Smooth muscle cell (in vitro differentiated cells): ENCODE measurements at regions not wholly inside any gene's neighbourhood (a gene's known extent, or its start where the extent isn't known, plus 50 kb on each side); places are given as distances from the start of the nearest gene placed in this dataset.

ENCODE experiments used
- DNase-seq: peaks from one replicate; lab custom pipeline; 2025; ENCODE audit not compliant: unreplicated experiment; lab: John Stamatoyannopoulos, UW
- H2AFZ ChIP-seq: fragments of 200-600 bp; sonication (generic); 2 replicates; pipeline ENCODE4 v1.6.0; 2016; ENCODE audit warnings: antibody characterized with exemption, low read depth, mild to moderate bottlenecking
- H3F3A ChIP-seq: fragments of 200-600 bp; sonication (generic); 2 replicates; pipeline ENCODE4 v1.6.0; 2017; ENCODE audit warnings: antibody characterized with exemption, low read depth
- H3K27ac ChIP-seq: fragments of 200-600 bp; sonication (generic); 2 replicates; pipeline ENCODE4 v1.5.1; 2016; ENCODE audit warnings: low read depth, mild to moderate bottlenecking
- H3K27me3 ChIP-seq: fragments of 200-600 bp; sonication (generic); 2 replicates; pipeline ENCODE4 v1.6.1; 2016; ENCODE audit warnings: low read depth, mild to moderate bottlenecking
- H3K36me3 ChIP-seq: fragments of 200-600 bp; sonication (generic); 2 replicates; pipeline ENCODE4 v1.5.1; 2016; ENCODE audit warnings: low read depth
- H3K4me1 ChIP-seq: fragments of 200-600 bp; sonication (generic); 2 replicates; pipeline ENCODE4 v1.5.1; 2016; ENCODE audit warnings: low read depth
- H3K4me2 ChIP-seq: fragments of 200-600 bp; sonication (generic); 2 replicates; pipeline ENCODE4 v1.6.0; 2016; ENCODE audit warnings: mild to moderate bottlenecking
- H3K4me3 ChIP-seq: fragments of 200-600 bp; sonication (generic); 2 replicates; pipeline ENCODE4 v1.5.1; 2016; ENCODE audit warnings: mild to moderate bottlenecking
- H3K79me2 ChIP-seq: fragments of 200-600 bp; sonication (generic); 2 replicates; pipeline ENCODE4 v1.6.0; 2016; ENCODE audit warnings: low read depth, mild to moderate bottlenecking
- H3K9ac ChIP-seq: fragments of 200-600 bp; sonication (generic); 2 replicates; pipeline ENCODE4 v1.6.0; 2016; ENCODE audit warnings: low read depth
- H3K9me3 ChIP-seq: fragments of 200-600 bp; sonication (generic); replicated peaks from 2 replicates; pipeline ENCODE4 v1.5.1; 2016; ENCODE audit warnings: low read depth
- H4K20me1 ChIP-seq: fragments of 200-600 bp; sonication (generic); 2 replicates; pipeline ENCODE4 v1.6.0; 2016; ENCODE audit warnings: low read depth
- WGBS: methylation state at CpG from one replicate; pipeline ENCODE4 v1.1.7; 2016; ENCODE audit warnings: low lambda C conversion rate; 5-methylcytosine and 5-hydroxymethylcytosine counted together
- TF ChIP-seq, protein P1 (sequence below): fragments of 200-600 bp; sonication (generic); IDR thresholded peaks from 2 replicates; pipeline ENCODE4 v1.5.1; 2017; ENCODE audit warnings: borderline replicate concordance, mild to moderate bottlenecking, antibody characterized with exemption; ENCODE audit not compliant: insufficient read depth, poor library complexity, severe bottlenecking

DNA sequence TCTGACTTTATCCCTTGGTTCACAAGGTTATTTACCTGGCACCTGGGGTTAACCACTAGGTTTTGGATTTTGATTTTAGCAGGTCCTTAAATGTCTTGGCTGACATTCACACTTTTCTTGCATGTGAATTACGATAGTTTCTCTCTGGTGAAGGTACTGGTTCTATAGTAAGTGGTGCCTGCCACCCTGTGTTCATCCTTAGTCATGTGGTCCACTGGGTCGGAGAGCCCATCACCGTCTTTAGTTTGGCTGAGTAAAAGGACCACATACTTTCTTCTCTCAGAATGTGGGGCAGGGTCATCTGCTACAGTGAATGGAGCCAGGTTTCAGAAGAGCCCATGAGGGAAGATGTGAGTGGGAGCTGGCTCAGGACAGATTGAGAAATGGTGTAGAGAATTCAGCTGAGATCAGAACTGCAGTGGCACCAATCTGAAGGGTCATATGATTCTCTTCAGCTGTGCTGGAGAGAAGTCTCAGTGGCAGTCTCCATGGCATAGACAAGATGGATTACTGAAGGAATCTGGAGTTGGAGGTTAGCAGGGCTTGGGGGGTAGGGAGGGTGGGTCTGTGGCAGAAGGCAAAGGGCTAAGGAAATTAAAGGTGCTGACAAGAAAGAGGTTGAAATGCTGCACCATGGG, 310.4 kb downstream of the GPAT3 start:
- H3K4me3 ChIP-seq = no peak overlapping the region
- no peak overlapping the region for H3K9ac ChIP-seq
- no peaks in the 10 kb centered on the region for H3K36me3 ChIP-seq
- 88% methylated on average over 3 of the region's 3 CpGs for WGBS
- peaks cover 41% of the 10 kb centered on the region for H3K27me3 ChIP-seq
- no peak overlapping the region for H2AFZ ChIP-seq
- H3K27ac ChIP-seq = no peak overlapping the region
- H3F3A ChIP-seq = no peaks in the 10 kb centered on the region
- peaks cover 2% of the 10 kb centered on the region for H3K4me1 ChIP-seq
- H3K9me3 ChIP-seq = no peaks in the 10 kb centered on the region
- H4K20me1 ChIP-seq = no peaks in the 10 kb centered on the region
- H3K4me2 ChIP-seq = no peak overlapping the region
- no peaks in the 10 kb centered on the region for H3K79me2 ChIP-seq
- DNase-seq = no peak
- TF ChIP-seq, protein P1, sequence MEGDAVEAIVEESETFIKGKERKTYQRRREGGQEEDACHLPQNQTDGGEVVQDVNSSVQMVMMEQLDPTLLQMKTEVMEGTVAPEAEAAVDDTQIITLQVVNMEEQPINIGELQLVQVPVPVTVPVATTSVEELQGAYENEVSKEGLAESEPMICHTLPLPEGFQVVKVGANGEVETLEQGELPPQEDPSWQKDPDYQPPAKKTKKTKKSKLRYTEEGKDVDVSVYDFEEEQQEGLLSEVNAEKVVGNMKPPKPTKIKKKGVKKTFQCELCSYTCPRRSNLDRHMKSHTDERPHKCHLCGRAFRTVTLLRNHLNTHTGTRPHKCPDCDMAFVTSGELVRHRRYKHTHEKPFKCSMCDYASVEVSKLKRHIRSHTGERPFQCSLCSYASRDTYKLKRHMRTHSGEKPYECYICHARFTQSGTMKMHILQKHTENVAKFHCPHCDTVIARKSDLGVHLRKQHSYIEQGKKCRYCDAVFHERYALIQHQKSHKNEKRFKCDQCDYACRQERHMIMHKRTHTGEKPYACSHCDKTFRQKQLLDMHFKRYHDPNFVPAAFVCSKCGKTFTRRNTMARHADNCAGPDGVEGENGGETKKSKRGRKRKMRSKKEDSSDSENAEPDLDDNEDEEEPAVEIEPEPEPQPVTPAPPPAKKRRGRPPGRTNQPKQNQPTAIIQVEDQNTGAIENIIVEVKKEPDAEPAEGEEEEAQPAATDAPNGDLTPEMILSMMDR = no peak

GRCh38 chr4:83839615-83840014, 303.7 kb downstream of the GPAT3 start:
- no peak overlapping the region for H3K4me3 ChIP-seq
- WGBS = 89% methylated on average over 2 of the region's 2 CpGs
- H3K9me3 ChIP-seq = no peaks in the 10 kb centered on the region
- H3K36me3 ChIP-seq = no peaks in the 10 kb centered on the region
- no peaks in the 10 kb centered on the region for H3K4me1 ChIP-seq
- H3K9ac ChIP-seq = no peak overlapping the region
- TF ChIP-seq, protein P1 = no peak
- no peak overlapping the region for H2AFZ ChIP-seq
- H4K20me1 ChIP-seq = no peaks in the 10 kb centered on the region
- no peak overlapping the region for H3K4me2 ChIP-seq
- H3F3A ChIP-seq = no peaks in the 10 kb centered on the region
- H3K27me3 ChIP-seq = peaks cover 42% of the 10 kb centered on the region
- no peak for DNase-seq
- no peak overlapping the region for H3K27ac ChIP-seq
- no peaks in the 10 kb centered on the region for H3K79me2 ChIP-seq

DNA sequence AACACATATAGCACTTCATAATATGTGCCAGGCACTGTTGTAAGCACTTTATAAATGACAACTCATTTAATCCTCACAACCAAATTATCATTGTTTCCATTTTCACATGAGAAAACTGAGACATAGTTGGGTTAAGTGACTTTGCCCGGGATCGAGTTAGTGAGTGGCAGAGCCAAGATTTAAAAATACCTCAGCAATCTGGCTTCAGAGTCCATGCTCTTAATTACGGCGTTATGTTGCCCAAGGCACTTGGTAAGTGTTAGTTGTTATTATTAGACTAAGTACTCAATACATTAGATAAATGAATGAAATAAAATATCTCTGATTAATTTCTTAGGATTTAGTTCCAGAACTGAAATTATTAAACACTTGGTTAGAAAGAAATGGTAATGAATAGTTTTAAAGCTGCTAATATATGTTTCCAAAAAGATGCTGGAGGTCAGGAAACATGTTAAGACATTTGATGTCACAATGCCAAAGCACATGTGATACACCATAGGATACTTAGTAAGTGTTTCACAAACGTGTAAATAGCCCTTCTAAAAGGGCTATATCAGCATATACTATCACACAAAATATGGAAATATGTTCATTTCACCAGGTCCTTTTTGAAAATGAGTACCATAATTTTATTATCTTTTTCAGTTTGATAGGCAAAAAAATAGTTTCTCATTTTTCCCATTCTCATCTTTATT, 301.9 kb downstream of the GPAT3 start:
- Histone ChIP-seq H3K4me3 (no peak overlapping the region), H3K79me2 (no peaks in the 10 kb centered on the region), H3K9me3 (no peaks in the 10 kb centered on the region), H3F3A (no peaks in the 10 kb centered on the region), H3K4me1 (no peaks in the 10 kb centered on the region), H3K27ac (no peak overlapping the region), H3K4me2 (no peak overlapping the region), H3K9ac (no peak overlapping the region), H4K20me1 (no peaks in the 10 kb centered on the region), H3K27me3 (peaks cover 24% of the 10 kb centered on the region), H2AFZ (no peak overlapping the region), H3K36me3 (no peaks in the 10 kb centered on the region)
- DNase-seq = no peak
- WGBS = 87% methylated on average over 5 of the region's 5 CpGs
- TF ChIP-seq, protein P1 = no peak

- H3K79me2 ChIP-seq = no peaks in the 10 kb centered on the region
- no peaks in the 10 kb centered on the region for H3K9me3 ChIP-seq
- H3K36me3 ChIP-seq = no peaks in the 10 kb centered on the region
- H4K20me1 ChIP-seq = no peaks in the 10 kb centered on the region
- 73% methylated on average over 2 of the region's 2 CpGs for WGBS
- no peak overlapping the region for H3K4me2 ChIP-seq
- H3K4me3 ChIP-seq = no peak overlapping the region
- no peaks in the 10 kb centered on the region for H3K4me1 ChIP-seq
- no peak overlapping the region for H3K27ac ChIP-seq
- no peak overlapping the region for H2AFZ ChIP-seq
- H3F3A ChIP-seq = peaks cover 3% of the 10 kb centered on the region
- TF ChIP-seq, protein P1 = no peak
- DNase-seq = no peak
- H3K27me3 ChIP-seq = peaks cover 11% of the 10 kb centered on the region
- no peak overlapping the region for H3K9ac ChIP-seq
Observed at GRCh38 chr4:83833920-83834319, 298.0 kb downstream of the GPAT3 start.
